HepG2 (cell line): ENCODE measurements at regions not wholly inside any gene's neighbourhood (a gene's known extent, or its start where the extent isn't known, plus 50 kb on each side); places are given as distances from the start of the nearest gene placed in this dataset.

ENCODE experiments used
- BCL6 ChIP-seq: IDR thresholded peaks from 2 replicates; pipeline ENCODE4 v1.6.1; 2016; ENCODE audit warnings: missing genetic modification reagents, missing compliant biosample characterization
- HDAC2 ChIP-seq: sonication (generic); formaldehyde crosslinking; IDR thresholded peaks from 2 replicates; pipeline ENCODE4 v1.4.0; 2020; ENCODE audit warnings: missing genetic modification reagents
- HNF4A ChIP-seq: sonication (generic); formaldehyde crosslinking; IDR thresholded peaks from 2 replicates; pipeline ENCODE4 v1.4.0; 2020; ENCODE audit warnings: missing genetic modification reagents
- ISL2 ChIP-seq: sonication (generic); formaldehyde crosslinking; IDR thresholded peaks from 2 replicates; pipeline ENCODE4 v1.5.0; 2020; ENCODE audit warnings: missing genetic modification reagents
- NR2F6 ChIP-seq, 2 experiments: IDR thresholded peaks; 2 replicates each; pipeline ENCODE4 v1.6.1; 2016; ENCODE audit warnings: antibody characterized with exemption in 1 of 2, mild to moderate bottlenecking in 1 of 2
- SIX1 ChIP-seq: sonication (generic); formaldehyde crosslinking; IDR thresholded peaks from 2 replicates; pipeline ENCODE4 v1.4.0; 2020; ENCODE audit warnings: missing genetic modification reagents, borderline replicate concordance
- SOX5 ChIP-seq: IDR thresholded peaks from 2 replicates; pipeline ENCODE4 v1.6.1; 2016; ENCODE audit warnings: borderline replicate concordance
- TCF7 ChIP-seq: sonication (generic); IDR thresholded peaks from 2 replicates; pipeline ENCODE4 v1.6.1; 2016; ENCODE audit warnings: antibody characterized with exemption, low read depth
- TCF7L2 ChIP-seq: IDR thresholded peaks from 2 replicates; pipeline ENCODE4 v1.6.1; 2011; ENCODE audit warnings: mild to moderate bottlenecking, low read depth, low read length, moderate library complexity
- ZNF12 ChIP-seq: sonication (generic); formaldehyde crosslinking; IDR thresholded peaks from 2 replicates; pipeline ENCODE4 v1.5.0; 2020; ENCODE audit warnings: missing genetic modification reagents
- TF ChIP-seq, protein P1 (sequence below): IDR thresholded peaks from 2 replicates; pipeline ENCODE4 v1.4.0; 2020; ENCODE audit warnings: mild to moderate bottlenecking, missing genetic modification reagents
- TF ChIP-seq, protein P2 (sequence below): IDR thresholded peaks from 2 replicates; pipeline ENCODE4 v1.6.1; 2016; ENCODE audit warnings: low read depth, missing genetic modification reagents, missing compliant biosample characterization
- TF ChIP-seq, protein P3 (sequence below): sonication (generic); formaldehyde crosslinking; IDR thresholded peaks from 2 replicates; pipeline ENCODE4 v1.5.0; 2020; ENCODE audit warnings: mild to moderate bottlenecking, missing genetic modification reagents, borderline replicate concordance
- TF ChIP-seq, protein P4 (sequence below): sonication (generic); formaldehyde crosslinking; conservative IDR thresholded peaks from 2 replicates; pipeline ENCODE4 v1.4.0; 2020; ENCODE audit warnings: missing genetic modification reagents

DNA sequence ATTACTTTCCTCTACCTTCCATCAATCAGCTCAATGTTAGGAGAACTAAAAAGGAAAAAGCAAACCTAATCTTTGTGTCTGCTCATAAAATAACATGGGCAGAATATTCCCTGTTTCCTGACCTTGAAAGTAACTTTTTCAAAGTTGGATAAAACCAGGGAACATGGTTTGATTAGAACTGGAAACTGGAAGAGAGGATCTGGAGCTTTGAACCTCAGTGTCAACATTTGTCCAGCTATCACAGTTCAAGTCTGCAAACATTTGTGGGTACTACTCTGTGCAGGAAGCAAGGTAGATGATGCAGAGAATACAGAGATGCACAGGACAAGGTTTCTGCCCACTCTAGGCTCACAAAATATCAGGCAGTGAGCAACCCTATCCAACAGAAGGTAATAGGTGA lies 86.4 kb upstream of the TAB3 start (continued):
- TF ChIP-seq, protein P1, sequence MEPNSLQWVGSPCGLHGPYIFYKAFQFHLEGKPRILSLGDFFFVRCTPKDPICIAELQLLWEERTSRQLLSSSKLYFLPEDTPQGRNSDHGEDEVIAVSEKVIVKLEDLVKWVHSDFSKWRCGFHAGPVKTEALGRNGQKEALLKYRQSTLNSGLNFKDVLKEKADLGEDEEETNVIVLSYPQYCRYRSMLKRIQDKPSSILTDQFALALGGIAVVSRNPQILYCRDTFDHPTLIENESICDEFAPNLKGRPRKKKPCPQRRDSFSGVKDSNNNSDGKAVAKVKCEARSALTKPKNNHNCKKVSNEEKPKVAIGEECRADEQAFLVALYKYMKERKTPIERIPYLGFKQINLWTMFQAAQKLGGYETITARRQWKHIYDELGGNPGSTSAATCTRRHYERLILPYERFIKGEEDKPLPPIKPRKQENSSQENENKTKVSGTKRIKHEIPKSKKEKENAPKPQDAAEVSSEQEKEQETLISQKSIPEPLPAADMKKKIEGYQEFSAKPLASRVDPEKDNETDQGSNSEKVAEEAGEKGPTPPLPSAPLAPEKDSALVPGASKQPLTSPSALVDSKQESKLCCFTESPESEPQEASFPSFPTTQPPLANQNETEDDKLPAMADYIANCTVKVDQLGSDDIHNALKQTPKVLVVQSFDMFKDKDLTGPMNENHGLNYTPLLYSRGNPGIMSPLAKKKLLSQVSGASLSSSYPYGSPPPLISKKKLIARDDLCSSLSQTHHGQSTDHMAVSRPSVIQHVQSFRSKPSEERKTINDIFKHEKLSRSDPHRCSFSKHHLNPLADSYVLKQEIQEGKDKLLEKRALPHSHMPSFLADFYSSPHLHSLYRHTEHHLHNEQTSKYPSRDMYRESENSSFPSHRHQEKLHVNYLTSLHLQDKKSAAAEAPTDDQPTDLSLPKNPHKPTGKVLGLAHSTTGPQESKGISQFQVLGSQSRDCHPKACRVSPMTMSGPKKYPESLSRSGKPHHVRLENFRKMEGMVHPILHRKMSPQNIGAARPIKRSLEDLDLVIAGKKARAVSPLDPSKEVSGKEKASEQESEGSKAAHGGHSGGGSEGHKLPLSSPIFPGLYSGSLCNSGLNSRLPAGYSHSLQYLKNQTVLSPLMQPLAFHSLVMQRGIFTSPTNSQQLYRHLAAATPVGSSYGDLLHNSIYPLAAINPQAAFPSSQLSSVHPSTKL, result peak; percentile 61
- TF ChIP-seq NR2F6 (IDR thresholded peaks at IDR 0.05) (no peak), NR2F6 (CRISPR knock-in tag; IDR thresholded peaks at IDR 0.05) (0 out of 2 replicates have a peak, but pooled peaks have one; percentile 7), ZNF12 (CRISPR knock-in tag) (no peak), HNF4A (peak; percentile 62), ISL2 (peak; percentile 84), HDAC2 (CRISPR knock-in tag) (peak; percentile 72), SOX5 (CRISPR knock-in tag) (peak; percentile 20; the same call in 1 of the 2 replicates), BCL6 (CRISPR knock-in tag) (peak; percentile 42; the same call in 1 of the 2 replicates), SIX1 (peak; percentile 24; the same call in 1 of the 2 replicates), TCF7 (peak; percentile 49; the same call in 1 of the 2 replicates), TCF7L2 (no peak)
- TF ChIP-seq, protein P2, sequence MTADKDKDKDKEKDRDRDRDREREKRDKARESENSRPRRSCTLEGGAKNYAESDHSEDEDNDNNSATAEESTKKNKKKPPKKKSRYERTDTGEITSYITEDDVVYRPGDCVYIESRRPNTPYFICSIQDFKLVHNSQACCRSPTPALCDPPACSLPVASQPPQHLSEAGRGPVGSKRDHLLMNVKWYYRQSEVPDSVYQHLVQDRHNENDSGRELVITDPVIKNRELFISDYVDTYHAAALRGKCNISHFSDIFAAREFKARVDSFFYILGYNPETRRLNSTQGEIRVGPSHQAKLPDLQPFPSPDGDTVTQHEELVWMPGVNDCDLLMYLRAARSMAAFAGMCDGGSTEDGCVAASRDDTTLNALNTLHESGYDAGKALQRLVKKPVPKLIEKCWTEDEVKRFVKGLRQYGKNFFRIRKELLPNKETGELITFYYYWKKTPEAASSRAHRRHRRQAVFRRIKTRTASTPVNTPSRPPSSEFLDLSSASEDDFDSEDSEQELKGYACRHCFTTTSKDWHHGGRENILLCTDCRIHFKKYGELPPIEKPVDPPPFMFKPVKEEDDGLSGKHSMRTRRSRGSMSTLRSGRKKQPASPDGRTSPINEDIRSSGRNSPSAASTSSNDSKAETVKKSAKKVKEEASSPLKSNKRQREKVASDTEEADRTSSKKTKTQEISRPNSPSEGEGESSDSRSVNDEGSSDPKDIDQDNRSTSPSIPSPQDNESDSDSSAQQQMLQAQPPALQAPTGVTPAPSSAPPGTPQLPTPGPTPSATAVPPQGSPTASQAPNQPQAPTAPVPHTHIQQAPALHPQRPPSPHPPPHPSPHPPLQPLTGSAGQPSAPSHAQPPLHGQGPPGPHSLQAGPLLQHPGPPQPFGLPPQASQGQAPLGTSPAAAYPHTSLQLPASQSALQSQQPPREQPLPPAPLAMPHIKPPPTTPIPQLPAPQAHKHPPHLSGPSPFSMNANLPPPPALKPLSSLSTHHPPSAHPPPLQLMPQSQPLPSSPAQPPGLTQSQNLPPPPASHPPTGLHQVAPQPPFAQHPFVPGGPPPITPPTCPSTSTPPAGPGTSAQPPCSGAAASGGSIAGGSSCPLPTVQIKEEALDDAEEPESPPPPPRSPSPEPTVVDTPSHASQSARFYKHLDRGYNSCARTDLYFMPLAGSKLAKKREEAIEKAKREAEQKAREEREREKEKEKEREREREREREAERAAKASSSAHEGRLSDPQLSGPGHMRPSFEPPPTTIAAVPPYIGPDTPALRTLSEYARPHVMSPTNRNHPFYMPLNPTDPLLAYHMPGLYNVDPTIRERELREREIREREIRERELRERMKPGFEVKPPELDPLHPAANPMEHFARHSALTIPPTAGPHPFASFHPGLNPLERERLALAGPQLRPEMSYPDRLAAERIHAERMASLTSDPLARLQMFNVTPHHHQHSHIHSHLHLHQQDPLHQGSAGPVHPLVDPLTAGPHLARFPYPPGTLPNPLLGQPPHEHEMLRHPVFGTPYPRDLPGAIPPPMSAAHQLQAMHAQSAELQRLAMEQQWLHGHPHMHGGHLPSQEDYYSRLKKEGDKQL, result no peak
- TF ChIP-seq, protein P3, sequence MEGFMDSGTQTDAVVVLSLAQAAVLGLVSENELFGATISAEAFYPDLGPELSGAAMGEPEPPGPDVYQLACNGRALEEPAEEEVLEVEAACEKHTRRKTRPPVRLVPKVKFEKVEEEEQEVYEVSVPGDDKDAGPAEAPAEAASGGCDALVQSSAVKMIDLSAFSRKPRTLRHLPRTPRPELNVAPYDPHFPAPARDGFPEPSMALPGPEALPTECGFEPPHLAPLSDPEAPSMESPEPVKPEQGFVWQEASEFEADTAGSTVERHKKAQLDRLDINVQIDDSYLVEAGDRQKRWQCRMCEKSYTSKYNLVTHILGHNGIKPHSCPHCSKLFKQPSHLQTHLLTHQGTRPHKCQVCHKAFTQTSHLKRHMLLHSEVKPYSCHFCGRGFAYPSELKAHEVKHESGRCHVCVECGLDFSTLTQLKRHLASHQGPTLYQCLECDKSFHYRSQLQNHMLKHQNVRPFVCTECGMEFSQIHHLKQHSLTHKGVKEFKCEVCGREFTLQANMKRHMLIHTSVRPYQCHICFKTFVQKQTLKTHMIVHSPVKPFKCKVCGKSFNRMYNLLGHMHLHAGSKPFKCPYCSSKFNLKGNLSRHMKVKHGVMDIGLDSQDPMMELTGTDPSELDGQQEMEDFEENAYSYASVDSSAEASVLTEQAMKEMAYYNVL (CRISPR knock-in tag), result peak; percentile 38; the same call in 1 of the 2 replicates
- TF ChIP-seq, protein P4, sequence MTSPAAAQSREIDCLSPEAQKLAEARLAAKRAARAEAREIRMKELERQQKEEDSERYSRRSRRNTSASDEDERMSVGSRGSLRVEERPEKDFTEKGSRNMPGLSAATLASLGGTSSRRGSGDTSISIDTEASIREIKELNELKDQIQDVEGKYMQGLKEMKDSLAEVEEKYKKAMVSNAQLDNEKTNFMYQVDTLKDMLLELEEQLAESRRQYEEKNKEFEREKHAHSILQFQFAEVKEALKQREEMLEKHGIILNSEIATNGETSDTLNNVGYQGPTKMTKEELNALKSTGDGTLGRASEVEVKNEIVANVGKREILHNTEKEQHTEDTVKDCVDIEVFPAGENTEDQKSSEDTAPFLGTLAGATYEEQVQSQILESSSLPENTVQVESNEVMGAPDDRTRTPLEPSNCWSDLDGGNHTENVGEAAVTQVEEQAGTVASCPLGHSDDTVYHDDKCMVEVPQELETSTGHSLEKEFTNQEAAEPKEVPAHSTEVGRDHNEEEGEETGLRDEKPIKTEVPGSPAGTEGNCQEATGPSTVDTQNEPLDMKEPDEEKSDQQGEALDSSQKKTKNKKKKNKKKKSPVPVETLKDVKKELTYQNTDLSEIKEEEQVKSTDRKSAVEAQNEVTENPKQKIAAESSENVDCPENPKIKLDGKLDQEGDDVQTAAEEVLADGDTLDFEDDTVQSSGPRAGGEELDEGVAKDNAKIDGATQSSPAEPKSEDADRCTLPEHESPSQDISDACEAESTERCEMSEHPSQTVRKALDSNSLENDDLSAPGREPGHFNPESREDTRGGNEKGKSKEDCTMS (CRISPR knock-in tag), result no peak
